ENCODE measurements at regions not wholly inside any gene's neighbourhood (a gene's known extent, or its start where the extent isn't known, plus 50 kb on each side); places are given as distances from the start of the nearest gene placed in this dataset.
"Not testable (repeated sequence)": the region's sequence is repeated elsewhere in the genome, so short reads cannot be mapped to it uniquely, and the experiment has no call there.

- TF ChIP-seq CTCF (IDR thresholded peaks at IDR 0.05; ENCODE audit: low read depth, low read length), result no peak
- DNase-seq (ENCODE audit: extremely low read depth, low read depth), result no peak
These were observed 218.3 kb upstream of the AKR1E2 start for GRCh38 chr10:4607681-4608080.

GRCh38 chr10:4606856-4607636, 219.0 kb upstream of the AKR1E2 start:
- no peak for DNase-seq (ENCODE audit: extremely low read depth, low read depth)
- TF ChIP-seq CTCF (IDR thresholded peaks at IDR 0.05; ENCODE audit: low read depth, low read length), result no peak

GRCh38 chr10:4602764-4603491, 223.1 kb upstream of the AKR1E2 start:
- no peak for DNase-seq (ENCODE audit: extremely low read depth, low read depth)
- no peak for TF ChIP-seq CTCF (IDR thresholded peaks at IDR 0.05; ENCODE audit: low read depth, low read length)

GRCh38 chr10:4599471-4599870, 226.5 kb upstream of the AKR1E2 start:
- no peak for TF ChIP-seq CTCF (IDR thresholded peaks at IDR 0.05; ENCODE audit: low read depth, low read length)
- DNase-seq (ENCODE audit: extremely low read depth, low read depth), result no peak

- not testable (repeated sequence) for DNase-seq (ENCODE audit: extremely low read depth, low read depth)
These were observed 228.1 kb upstream of the AKR1E2 start for GRCh38 chr10:4597898-4598297.

- no peak for DNase-seq (ENCODE audit: extremely low read depth, low read depth)
- TF ChIP-seq CTCF (IDR thresholded peaks at IDR 0.05; ENCODE audit: low read depth, low read length), result no peak
These were observed 229.1 kb upstream of the AKR1E2 start for GRCh38 chr10:4596951-4597350.

- no peak for TF ChIP-seq CTCF (IDR thresholded peaks at IDR 0.05; ENCODE audit: low read depth, low read length)
- no peak for DNase-seq (ENCODE audit: extremely low read depth, low read depth)
These were observed 230.2 kb upstream of the AKR1E2 start for GRCh38 chr10:4595719-4596319.

Measured in AG09319 (cell line).